Endodermal cell (in vitro differentiated cells): ENCODE measurements at regions not wholly inside any gene's neighbourhood (a gene's known extent, or its start where the extent isn't known, plus 50 kb on each side); places are given as distances from the start of the nearest gene placed in this dataset.
A peak's percentile ranks its signal among the peaks of the same experiment; 100 is the strongest.

Experiments
- DNase-seq: peaks from one replicate; pipeline ENCODE4 v3.0.0-alpha.2; 2017
- H3K27ac ChIP-seq: 2 replicates; pipeline ENCODE4 v1.5.1; 2013; ENCODE audit warnings: mild to moderate bottlenecking, low read depth, low read length, moderate library complexity
- H3K27me3 ChIP-seq: 2 replicates; pipeline ENCODE4 v1.6.1; 2013; ENCODE audit warnings: mild to moderate bottlenecking, low read length, moderate library complexity; ENCODE audit not compliant: insufficient read depth, control insufficient read depth, poor library complexity, severe bottlenecking
- H3K36me3 ChIP-seq: 2 replicates; pipeline ENCODE4 v1.7.0; 2013; ENCODE audit warnings: mild to moderate bottlenecking, low read length, moderate library complexity; ENCODE audit not compliant: control insufficient read depth, insufficient read depth
- H3K4me1 ChIP-seq: one replicate; pipeline ENCODE4 v1.7.0; 2013; ENCODE audit warnings: low read length; ENCODE audit not compliant: control insufficient read depth, insufficient read depth
- H3K4me3 ChIP-seq: 2 replicates; pipeline ENCODE4 v1.5.1; 2013; ENCODE audit warnings: mild to moderate bottlenecking, low read length, moderate library complexity
- H3K9ac ChIP-seq: 2 replicates; pipeline ENCODE4 v1.6.1; 2013; ENCODE audit warnings: mild to moderate bottlenecking, low read length, moderate library complexity; ENCODE audit not compliant: poor library complexity, severe bottlenecking; ENCODE audit errors: extremely low read depth
- H3K9me3 ChIP-seq: 2 replicates; pipeline ENCODE4 v1.6.1; 2013; ENCODE audit warnings: mild to moderate bottlenecking, low read length, moderate library complexity; ENCODE audit not compliant: control insufficient read depth
- H3K27ac Mint-ChIP-seq: 2 replicates; pipeline ENCODE4 v1.8.0; 2020; ENCODE audit warnings: mixed read lengths
- H3K27me3 Mint-ChIP-seq: 2 replicates; pipeline ENCODE4 v1.8.0; 2021; ENCODE audit warnings: mild to moderate bottlenecking, mixed read lengths; ENCODE audit not compliant: insufficient read depth
- H3K36me3 Mint-ChIP-seq: 2 replicates; pipeline ENCODE4 v1.8.0; 2020; ENCODE audit warnings: low read depth, mixed read lengths
- H3K4me1 Mint-ChIP-seq: 2 replicates; pipeline ENCODE4 v1.8.0; 2020; ENCODE audit warnings: mixed read lengths
- H3K4me3 Mint-ChIP-seq: 2 replicates; pipeline ENCODE4 v1.8.0; 2020; ENCODE audit warnings: mild to moderate bottlenecking, moderate library complexity, mixed read lengths
- H3K9me3 Mint-ChIP-seq: 2 replicates; pipeline ENCODE4 v1.8.0; 2020; ENCODE audit warnings: mild to moderate bottlenecking, mixed read lengths
- WGBS, 2 experiments: methylation state at CpG; one replicate each; pipeline versions ENCODE4 v1.1.5 to v1.1.7; 2013; ENCODE audit warnings: missing lambda C conversion rate in 2 of 2, mixed read lengths in 1 of 2; ENCODE audit not compliant: insufficient coverage in 1 of 2, insufficient read length in 1 of 2; 5-methylcytosine and 5-hydroxymethylcytosine counted together
- TF ChIP-seq, protein P1 (sequence below): fragments of 200-600 bp; sonication (generic); conservative IDR thresholded peaks from 2 replicates; pipeline ENCODE4 v1.5.0; 2021; ENCODE audit warnings: antibody characterized with exemption, mild to moderate bottlenecking

DNA sequence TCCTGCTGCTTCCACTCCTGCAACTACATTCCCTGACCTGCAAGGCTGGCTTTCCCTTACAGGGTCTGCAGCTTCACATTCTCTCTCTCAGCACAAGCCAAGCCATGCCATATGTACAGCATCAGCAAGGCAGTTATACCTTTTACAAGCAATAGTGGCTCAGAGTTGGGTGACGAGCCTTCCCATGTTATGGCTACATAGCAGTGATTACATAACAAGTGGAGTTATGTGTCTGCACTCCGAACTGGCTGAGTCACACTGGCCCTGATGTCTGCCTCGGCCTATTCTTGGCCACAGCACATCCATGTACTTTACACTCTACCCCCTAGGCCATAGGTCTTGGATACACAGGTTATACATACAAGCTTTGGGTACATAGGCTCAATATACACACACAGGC is 52.0 kb upstream of the SNCAIP start:
- H3K27ac ChIP-seq, result no peak overlapping the region
- DNase-seq, result peak; percentile 41
- WGBS, 2 experiments, result 86 to 94% methylated on average over 3 of the region's 3 CpGs
- TF ChIP-seq, protein P1, sequence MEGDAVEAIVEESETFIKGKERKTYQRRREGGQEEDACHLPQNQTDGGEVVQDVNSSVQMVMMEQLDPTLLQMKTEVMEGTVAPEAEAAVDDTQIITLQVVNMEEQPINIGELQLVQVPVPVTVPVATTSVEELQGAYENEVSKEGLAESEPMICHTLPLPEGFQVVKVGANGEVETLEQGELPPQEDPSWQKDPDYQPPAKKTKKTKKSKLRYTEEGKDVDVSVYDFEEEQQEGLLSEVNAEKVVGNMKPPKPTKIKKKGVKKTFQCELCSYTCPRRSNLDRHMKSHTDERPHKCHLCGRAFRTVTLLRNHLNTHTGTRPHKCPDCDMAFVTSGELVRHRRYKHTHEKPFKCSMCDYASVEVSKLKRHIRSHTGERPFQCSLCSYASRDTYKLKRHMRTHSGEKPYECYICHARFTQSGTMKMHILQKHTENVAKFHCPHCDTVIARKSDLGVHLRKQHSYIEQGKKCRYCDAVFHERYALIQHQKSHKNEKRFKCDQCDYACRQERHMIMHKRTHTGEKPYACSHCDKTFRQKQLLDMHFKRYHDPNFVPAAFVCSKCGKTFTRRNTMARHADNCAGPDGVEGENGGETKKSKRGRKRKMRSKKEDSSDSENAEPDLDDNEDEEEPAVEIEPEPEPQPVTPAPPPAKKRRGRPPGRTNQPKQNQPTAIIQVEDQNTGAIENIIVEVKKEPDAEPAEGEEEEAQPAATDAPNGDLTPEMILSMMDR, result no peak
- Mint-ChIP-seq H3K4me1 (peaks cover 6% of the 10 kb centered on the region), H3K27me3 (no peaks in the 10 kb centered on the region), H3K9me3 (peaks cover 25% of the 10 kb centered on the region), H3K27ac (no peak overlapping the region), H3K36me3 (no peaks in the 10 kb centered on the region), H3K4me3 (no peak overlapping the region)
- no peak overlapping the region for H3K9ac ChIP-seq
- H3K9me3 ChIP-seq, result peaks cover 27% of the 10 kb centered on the region
- H3K27me3 ChIP-seq, result no peaks in the 10 kb centered on the region
- no peak overlapping the region for H3K4me3 ChIP-seq
- peaks cover 4% of the 10 kb centered on the region for H3K4me1 ChIP-seq
- H3K36me3 ChIP-seq, result no peaks in the 10 kb centered on the region

DNA sequence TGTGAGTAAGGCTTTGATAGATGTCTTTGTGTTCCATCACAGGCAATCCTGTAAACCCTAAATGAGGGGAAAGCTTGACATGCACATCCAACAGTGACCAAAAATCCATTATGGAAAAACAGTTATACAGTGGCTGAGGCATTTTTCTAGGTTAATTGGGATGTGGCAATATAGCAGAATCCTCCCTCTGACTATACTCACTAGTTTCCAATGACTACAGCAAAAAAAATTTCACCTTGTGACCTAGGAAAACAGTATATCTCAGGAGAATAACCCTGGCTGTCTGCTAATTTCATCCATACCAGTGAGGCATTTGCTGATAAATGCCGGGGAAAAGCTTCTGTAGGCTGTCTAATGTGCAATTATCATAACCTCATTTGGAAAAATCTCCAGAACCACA is 49.9 kb upstream of the SNCAIP start:
- Mint-ChIP-seq H3K36me3 (no peaks in the 10 kb centered on the region), H3K4me3 (no peak overlapping the region), H3K27me3 (no peaks in the 10 kb centered on the region), H3K4me1 (peaks cover 9% of the 10 kb centered on the region), H3K27ac (no peak overlapping the region), H3K9me3 (peaks cover 6% of the 10 kb centered on the region)
- Histone ChIP-seq H3K9ac (no peak overlapping the region), H3K27ac (no peak overlapping the region), H3K36me3 (no peaks in the 10 kb centered on the region), H3K4me3 (no peak overlapping the region), H3K27me3 (no peaks in the 10 kb centered on the region), H3K4me1 (peaks cover 4% of the 10 kb centered on the region), H3K9me3 (peaks cover 8% of the 10 kb centered on the region)
- 89% methylated on average over 1 of the region's 1 CpG; no CpG with 5 or more reads in 1 of the 2 experiments for WGBS, 2 experiments
- TF ChIP-seq, protein P1, result no peak
- no peak for DNase-seq
